ENCODE measurements at regions not wholly inside any gene's neighbourhood (a gene's known extent, or its start where the extent isn't known, plus 50 kb on each side); places are given as distances from the start of the nearest gene placed in this dataset.

GRCh38 chr6:165794179-165794601 is 131.1 kb upstream of the PDE10A start (continued):
- TF ChIP-seq ARID3A (IDR thresholded peaks at IDR 0.05; ENCODE audit: low read depth, low read length) (no peak), SSRP1 (CRISPR knock-in tag; IDR thresholded peaks at IDR 0.05) (no peak), POGK (CRISPR knock-in tag; conservative IDR thresholded peaks at IDR 0.05) (no peak), ZMYM2 (CRISPR knock-in tag; IDR thresholded peaks at IDR 0.05) (no peak)

GRCh38 chr6:165793287-165793825 is 130.3 kb upstream of the PDE10A start:
- H3K79me2 ChIP-seq (ENCODE audit: insufficient read depth, low read length), result no peaks in the 10 kb centered on the region
- POLR2A ChIA-PET, result no interaction called here
- no peaks in the 10 kb centered on the region for H3K9me3 ChIP-seq (ENCODE audit: low read length)
- no peak overlapping the region for H3K9ac ChIP-seq (ENCODE audit: insufficient read depth, low read depth, low read length)
- H4K20me1 ChIP-seq (ENCODE audit: insufficient read depth, low read length), result no peaks in the 10 kb centered on the region
- no peak for ATAC-seq
- no peak for DNase-seq (ENCODE audit: low spot score)
- H3K4me3 ChIP-seq (replicated peaks in 1 of 3; ENCODE audit: insufficient read depth in 1 of 3, low read depth in 2 of 3, low read length in 3 of 3), result no peak overlapping the region
- H3K27ac ChIP-seq (ENCODE audit: extremely low read length, insufficient read depth, low read length), result no peak overlapping the region
- H3K36me3 ChIP-seq (replicated peaks in 1 of 2; ENCODE audit: control insufficient read depth in 1 of 2, insufficient read depth in 2 of 2, low read length in 2 of 2), result no peaks in the 10 kb centered on the region
- CTCF ChIA-PET (ENCODE audit: low intra/inter-chr PET ratio, low total read pairs), result no interaction called here
- H3K4me1 ChIP-seq (ENCODE audit: insufficient read depth, low read length), result no peaks in the 10 kb centered on the region
- no peak overlapping the region for H2AFZ ChIP-seq (ENCODE audit: low read length)
- TF ChIP-seq ZNF549 (CRISPR knock-in tag; IDR thresholded peaks at IDR 0.05) (no peak), ZEB1 (IDR thresholded peaks at IDR 0.05; ENCODE audit: insufficient replicate concordance, low read depth) (no peak), PAWR (CRISPR knock-in tag; IDR thresholded peaks at IDR 0.05; ENCODE audit: borderline replicate concordance) (no peak), ZNF841 (CRISPR knock-in tag; IDR thresholded peaks at IDR 0.05; ENCODE audit: borderline replicate concordance) (no peak), HHEX (CRISPR knock-in tag; IDR thresholded peaks at IDR 0.05) (no peak), REST (IDR thresholded peaks at IDR 0.05; ENCODE audit: borderline replicate concordance in 1 of 2, low read depth in 1 of 2, low read length in 2 of 2) (no peak), ZNF101 (CRISPR knock-in tag; IDR thresholded peaks at IDR 0.05; ENCODE audit: borderline replicate concordance, low read depth) (no peak), CBFB (CRISPR knock-in tag; IDR thresholded peaks at IDR 0.05) (no peak), AGO1 (IDR thresholded peaks at IDR 0.05; ENCODE audit: low read depth, low read length, poor library complexity, severe bottlenecking) (no peak), ZNF484 (CRISPR knock-in tag; IDR thresholded peaks at IDR 0.05; ENCODE audit: borderline replicate concordance, low read depth) (no peak), ZBTB7A (CRISPR knock-in tag; IDR thresholded peaks at IDR 0.05) (no peak)
- no peak overlapping the region for H3K4me2 ChIP-seq (ENCODE audit: low read depth, low read length)
- intact Hi-C loops (cut with micrococcal nuclease; ENCODE audit: unreplicated experiment) (no loop called here), in situ Hi-C loops (cut with HindIII; ENCODE audit: extremely low pct_ligation_motif_present, low pct_unique_long_range_greater_than_20kb) (no loop called here)
- WGBS (ENCODE audit: low lambda C conversion rate), result 13% methylated on average over 9 of the region's 10 CpGs
- FAIRE-seq, result no peak
- H3K27me3 ChIP-seq (ENCODE audit: control insufficient read depth in 1 of 2, insufficient read depth in 2 of 2, low read length in 2 of 2), result peaks cover 0 to 39% of the 10 kb centered on the region in 2 experiments; a peak in 4 of 5 replicates
- BruUV-seq (replicated peaks), result no TSS peak
